Stimulated activated CD8-positive, alpha-beta memory T cell treated with anti-CD3 and anti-CD28 coated beads, Interleukin-4, amount 100 ng/mL, for 1 hour (primary cell): ENCODE measurements at regions not wholly inside any gene's neighbourhood (a gene's known extent, or its start where the extent isn't known, plus 50 kb on each side); places are given as distances from the start of the nearest gene placed in this dataset.
"Not testable (repeated sequence)": the region's sequence is repeated elsewhere in the genome, so short reads cannot be mapped to it uniquely, and the experiment has no call there.

Experiments used
- DNase-seq, 2 donors: peaks; one replicate each; pipeline ENCODE4 v3.0.0-alpha.2; 2020; ENCODE audit warnings: low read depth in 2 of 2, low spot score in 1 of 2

- no peak for DNase-seq
Measured at GRCh38 chr11:87971354-87971753, 203.9 kb downstream of the RAB38 start.

GRCh38 chr11:87970762-87971161, 204.5 kb downstream of the RAB38 start:
- DNase-seq: no peak

- DNase-seq: no peak
Measured at GRCh38 chr11:87967459-87967858, 207.8 kb downstream of the RAB38 start.

- no peak for DNase-seq
Measured at GRCh38 chr11:87966694-87967093, 208.5 kb downstream of the RAB38 start.

GRCh38 chr11:87966216-87966615, 209.0 kb downstream of the RAB38 start:
- no peak for DNase-seq

GRCh38 chr11:87961606-87962005, 213.6 kb downstream of the RAB38 start:
- DNase-seq: no peak

- DNase-seq: no peak
Measured at GRCh38 chr11:87957961-87958360, 217.3 kb downstream of the RAB38 start.

GRCh38 chr11:87954476-87954875, 220.8 kb downstream of the RAB38 start:
- DNase-seq: no peak

- DNase-seq: no peak
Measured at GRCh38 chr11:87942786-87943185, 232.5 kb downstream of the RAB38 start.

GRCh38 chr11:87934182-87934581, 241.1 kb downstream of the RAB38 start:
- no peak for DNase-seq

- DNase-seq: no peak
Measured at GRCh38 chr11:87926250-87926970, 248.8 kb downstream of the RAB38 start.

GRCh38 chr11:87924125-87924524, 251.1 kb downstream of the RAB38 start:
- no peak for DNase-seq

GRCh38 chr11:87917111-87917510, 258.1 kb downstream of the RAB38 start:
- no peak for DNase-seq

GRCh38 chr11:87909178-87909577, 266.1 kb downstream of the RAB38 start:
- no peak for DNase-seq

- DNase-seq: no peak
Measured at GRCh38 chr11:87908086-87908485, 267.2 kb downstream of the RAB38 start.

- no peak for DNase-seq
Measured at GRCh38 chr11:87903345-87903744, 271.9 kb downstream of the RAB38 start.

GRCh38 chr11:87901341-87901740, 273.9 kb downstream of the RAB38 start:
- DNase-seq: no peak

- no peak for DNase-seq
Measured at GRCh38 chr11:87897921-87898320, 277.3 kb downstream of the RAB38 start.

GRCh38 chr11:87897071-87897470, 278.2 kb downstream of the RAB38 start:
- DNase-seq: no peak

GRCh38 chr11:87894961-87895360, 280.3 kb downstream of the RAB38 start:
- no peak for DNase-seq

- DNase-seq: no peak
Measured at GRCh38 chr11:87892291-87892690, 283.0 kb downstream of the RAB38 start.

GRCh38 chr11:87889126-87889525, 286.1 kb downstream of the RAB38 start:
- no peak for DNase-seq

- not testable (repeated sequence) for DNase-seq
Measured at GRCh38 chr11:87885084-87885483, 290.2 kb downstream of the RAB38 start.
